ENCODE measurements at regions not wholly inside any gene's neighbourhood (a gene's known extent, or its start where the extent isn't known, plus 50 kb on each side); places are given as distances from the start of the nearest gene placed in this dataset.

GRCh38 chr1:149846593-149847466 lies 52.5 kb upstream of the BOLA1 start:
- TF ChIP-seq ZNF395 (CRISPR knock-in tag; IDR thresholded peaks at IDR 0.05) (no peak), ZBTB26 (CRISPR knock-in tag; IDR thresholded peaks at IDR 0.05) (no peak), CEBPB (tag; IDR thresholded peaks at IDR 0.05) (no peak), TSHZ1 (CRISPR knock-in tag; IDR thresholded peaks at IDR 0.05) (no peak), MLX (CRISPR knock-in tag; conservative IDR thresholded peaks at IDR 0.05) (no peak), ESRRA (IDR thresholded peaks at IDR 0.05; ENCODE audit: borderline replicate concordance, low read depth) (no peak), ATF3 (IDR thresholded peaks at IDR 0.05) (no peak), ATF3 (CRISPR knock-in tag; conservative IDR thresholded peaks at IDR 0.05) (no peak), PHB (CRISPR knock-in tag; IDR thresholded peaks at IDR 0.05) (no peak), CHD1 (IDR thresholded peaks at IDR 0.05; ENCODE audit: low read length) (no peak), POLR2A (conservative IDR thresholded peaks at IDR 0.05) (peak; percentile 71), CTCF (IDR thresholded peaks at IDR 0.05 in 2 of 3, conservative IDR thresholded peaks at IDR 0.05 in 1 of 3; ENCODE audit: insufficient read depth in 2 of 3, low read depth in 1 of 3, low read length in 3 of 3) (no peak)
